AG04449 (cell line): ENCODE measurements at regions not wholly inside any gene's neighbourhood (a gene's known extent, or its start where the extent isn't known, plus 50 kb on each side); places are given as distances from the start of the nearest gene placed in this dataset.

Experiments
- CTCF ChIA-PET: fragments of 350-600 bp; formaldehyde crosslinking; extraction: SDS; loops from one replicate; lab custom pipeline; 2021; ENCODE audit warnings: antibody characterized with exemption; lab: Yijun Ruan, JAX
- POLR2A ChIA-PET: fragments of 400-600, 350-600 bp; formaldehyde crosslinking; extraction: SDS; loops from one replicate; lab custom pipeline; 2020; ENCODE audit warnings: antibody characterized with exemption, inconsistent platforms; lab: Yijun Ruan, JAX
- DNase-seq: peaks from one replicate; pipeline ENCODE4 v3.0.0-alpha.2; 2010; ENCODE audit warnings: low read depth, low spot score
- H3K4me3 ChIP-seq: 2 replicates; pipeline ENCODE4 v1.5.1; 2011; ENCODE audit warnings: low read depth, mild to moderate bottlenecking, control low read depth, low read length
- CTCF ChIP-seq: IDR thresholded peaks from one replicate; pipeline ENCODE4 v1.5.1; 2011; ENCODE audit warnings: mild to moderate bottlenecking, moderate library complexity, low read length, control low read depth, inconsistent platforms; ENCODE audit not compliant: insufficient read depth; ENCODE audit errors: missing control alignments

GRCh38 chr21:15162921-15163320, 98.1 kb upstream of the NRIP1 start:
- H3K4me3 ChIP-seq: no peak overlapping the region
- TF ChIP-seq CTCF: no peak
- ChIA-PET CTCF (no interaction called here), POLR2A (no interaction called here)
- no peak for DNase-seq

GRCh38 chr21:15164273-15164672, 99.5 kb upstream of the NRIP1 start:
- H3K4me3 ChIP-seq: no peak overlapping the region
- no peak for DNase-seq
- ChIA-PET CTCF (no interaction called here), POLR2A (no interaction called here)
- TF ChIP-seq CTCF: no peak

- no peak for TF ChIP-seq CTCF
- DNase-seq: no peak
- no peak overlapping the region for H3K4me3 ChIP-seq
- ChIA-PET POLR2A (no interaction called here), CTCF (no interaction called here)
Observed at GRCh38 chr21:15164678-15165303, 100.0 kb upstream of the NRIP1 start.

GRCh38 chr21:15170614-15171013, 105.8 kb upstream of the NRIP1 start:
- ChIA-PET CTCF (no interaction called here), POLR2A (no interaction called here)
- no peak for TF ChIP-seq CTCF
- DNase-seq: no peak
- no peak overlapping the region for H3K4me3 ChIP-seq

- no peak for DNase-seq
Observed at GRCh38 chr21:15171546-15171945, 106.7 kb upstream of the NRIP1 start.

GRCh38 chr21:15172963-15173362, 108.2 kb upstream of the NRIP1 start:
- ChIA-PET CTCF (no interaction called here), POLR2A (no interaction called here)
- no peak for TF ChIP-seq CTCF
- H3K4me3 ChIP-seq: no peak overlapping the region
- DNase-seq: no peak

More at GRCh38 chr21:15171546-15171945, 106.7 kb upstream of the NRIP1 start:
- no peak for TF ChIP-seq CTCF
- ChIA-PET POLR2A (no interaction called here), CTCF (no interaction called here)
- H3K4me3 ChIP-seq: no peak overlapping the region
